ENCODE measurements at regions not wholly inside any gene's neighbourhood (a gene's known extent, or its start where the extent isn't known, plus 50 kb on each side); places are given as distances from the start of the nearest gene placed in this dataset.

DNA sequence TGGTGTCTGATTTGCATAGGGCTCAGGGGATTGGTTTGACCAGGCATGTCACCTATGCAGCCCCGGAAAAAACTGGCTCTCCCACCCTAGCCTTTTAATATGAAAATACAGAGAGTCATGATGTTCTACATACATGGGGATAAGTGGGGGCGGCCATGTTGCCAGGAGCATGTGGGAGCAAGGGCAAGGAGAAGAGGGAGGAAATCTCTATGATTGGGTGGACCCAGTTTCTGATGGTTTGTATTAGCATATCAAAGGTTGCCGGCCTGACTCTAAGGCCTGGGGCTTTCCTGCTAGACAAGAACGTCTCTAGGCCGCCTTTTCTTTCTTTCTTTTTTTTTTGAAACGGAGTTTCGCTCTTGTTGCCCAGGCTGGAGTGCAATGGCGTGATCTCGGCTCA, 123.4 kb upstream of the CPSF6 start:
- TF ChIP-seq, protein P1, sequence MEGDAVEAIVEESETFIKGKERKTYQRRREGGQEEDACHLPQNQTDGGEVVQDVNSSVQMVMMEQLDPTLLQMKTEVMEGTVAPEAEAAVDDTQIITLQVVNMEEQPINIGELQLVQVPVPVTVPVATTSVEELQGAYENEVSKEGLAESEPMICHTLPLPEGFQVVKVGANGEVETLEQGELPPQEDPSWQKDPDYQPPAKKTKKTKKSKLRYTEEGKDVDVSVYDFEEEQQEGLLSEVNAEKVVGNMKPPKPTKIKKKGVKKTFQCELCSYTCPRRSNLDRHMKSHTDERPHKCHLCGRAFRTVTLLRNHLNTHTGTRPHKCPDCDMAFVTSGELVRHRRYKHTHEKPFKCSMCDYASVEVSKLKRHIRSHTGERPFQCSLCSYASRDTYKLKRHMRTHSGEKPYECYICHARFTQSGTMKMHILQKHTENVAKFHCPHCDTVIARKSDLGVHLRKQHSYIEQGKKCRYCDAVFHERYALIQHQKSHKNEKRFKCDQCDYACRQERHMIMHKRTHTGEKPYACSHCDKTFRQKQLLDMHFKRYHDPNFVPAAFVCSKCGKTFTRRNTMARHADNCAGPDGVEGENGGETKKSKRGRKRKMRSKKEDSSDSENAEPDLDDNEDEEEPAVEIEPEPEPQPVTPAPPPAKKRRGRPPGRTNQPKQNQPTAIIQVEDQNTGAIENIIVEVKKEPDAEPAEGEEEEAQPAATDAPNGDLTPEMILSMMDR (IDR thresholded peaks at IDR 0.05; ENCODE audit: poor library complexity, severe bottlenecking): no peak
- no peak overlapping the region for H3K4me3 ChIP-seq (ENCODE audit: severe bottlenecking)
- H3K27ac ChIP-seq (ENCODE audit: poor library complexity, severe bottlenecking): no peak overlapping the region
- no peaks in the 10 kb centered on the region for H3K27me3 ChIP-seq (ENCODE audit: insufficient read depth, poor library complexity, severe bottlenecking)
- no peaks in the 10 kb centered on the region for H3K36me3 ChIP-seq (ENCODE audit: low read depth)
- ATAC-seq (ENCODE audit: low read depth): no peak
- DNase-seq (ENCODE audit: low spot score): no peak
- no peaks in the 10 kb centered on the region for H3K4me1 ChIP-seq (ENCODE audit: insufficient read depth, poor library complexity, severe bottlenecking)
- H3K9me3 ChIP-seq (ENCODE audit: severe bottlenecking): no peaks in the 10 kb centered on the region

DNA sequence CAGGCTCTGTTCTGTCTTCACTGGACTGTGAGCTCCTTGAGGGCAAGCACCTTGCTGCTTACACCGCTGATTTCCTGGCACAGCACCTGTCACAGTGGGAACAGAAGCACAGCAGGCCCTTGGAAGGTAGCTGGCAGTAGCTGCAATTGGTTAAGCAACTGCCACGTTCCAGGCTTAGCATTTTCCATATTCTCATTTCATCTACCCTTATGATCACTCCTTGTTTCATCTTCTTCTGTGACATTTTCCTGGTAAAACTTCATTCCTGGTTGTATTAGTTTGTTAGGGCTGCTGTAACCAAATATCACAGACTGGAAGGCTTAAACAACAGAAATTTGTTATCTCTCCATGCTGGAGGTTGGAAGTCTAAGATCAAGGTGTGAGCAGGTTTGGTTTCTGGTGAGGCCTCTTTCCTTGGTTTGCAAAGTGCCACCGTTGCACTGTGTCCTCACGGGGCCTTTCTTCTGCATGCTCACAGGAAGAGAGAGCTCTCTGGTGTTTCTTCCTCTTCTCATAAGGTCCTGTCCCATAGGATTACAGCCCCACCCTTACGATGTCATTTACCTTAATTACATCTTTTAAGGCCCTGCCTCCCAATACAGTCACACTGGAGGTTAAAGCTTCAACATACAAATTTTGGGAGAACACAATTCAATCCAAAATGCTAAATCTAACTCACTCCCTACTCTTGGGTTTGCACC, 121.7 kb upstream of the CPSF6 start:
- H3K27ac ChIP-seq (ENCODE audit: poor library complexity, severe bottlenecking): no peak overlapping the region
- ATAC-seq (ENCODE audit: low read depth) (no peak), DNase-seq (ENCODE audit: low spot score) (no peak)
- H3K27me3 ChIP-seq (ENCODE audit: insufficient read depth, poor library complexity, severe bottlenecking): no peaks in the 10 kb centered on the region
- H3K4me1 ChIP-seq (ENCODE audit: insufficient read depth, poor library complexity, severe bottlenecking): no peaks in the 10 kb centered on the region
- H3K36me3 ChIP-seq (ENCODE audit: low read depth): no peaks in the 10 kb centered on the region
- TF ChIP-seq, protein P1 (IDR thresholded peaks at IDR 0.05; ENCODE audit: poor library complexity, severe bottlenecking): no peak
- no peak overlapping the region for H3K4me3 ChIP-seq (ENCODE audit: severe bottlenecking)
- no peaks in the 10 kb centered on the region for H3K9me3 ChIP-seq (ENCODE audit: severe bottlenecking)

DNA sequence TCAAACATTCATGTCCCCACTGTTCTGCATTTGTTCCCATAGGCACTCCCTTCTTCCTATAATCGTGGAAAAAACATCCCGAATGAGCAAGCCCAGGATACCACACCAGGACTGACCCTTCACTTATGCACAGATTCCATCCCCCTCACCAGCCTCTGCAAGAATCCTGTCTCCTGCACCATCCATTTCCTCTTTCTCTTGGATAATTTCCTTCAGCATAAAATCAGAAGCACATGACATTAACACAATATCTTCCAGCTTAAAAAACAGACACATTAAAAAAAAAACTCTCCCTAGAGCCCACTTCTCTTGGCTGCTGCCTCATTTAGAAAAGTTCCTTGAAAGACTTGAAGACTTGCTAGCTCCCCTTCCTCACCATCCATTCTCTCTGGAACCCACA, 120.9 kb upstream of the CPSF6 start:
- DNase-seq (ENCODE audit: low spot score): no peak
- no peak for ATAC-seq (ENCODE audit: low read depth)
- Histone ChIP-seq H3K9me3 (ENCODE audit: severe bottlenecking) (no peaks in the 10 kb centered on the region), H3K4me3 (ENCODE audit: severe bottlenecking) (no peak overlapping the region), H3K36me3 (ENCODE audit: low read depth) (no peaks in the 10 kb centered on the region), H3K27ac (ENCODE audit: poor library complexity, severe bottlenecking) (no peak overlapping the region), H3K4me1 (ENCODE audit: insufficient read depth, poor library complexity, severe bottlenecking) (no peaks in the 10 kb centered on the region), H3K27me3 (ENCODE audit: insufficient read depth, poor library complexity, severe bottlenecking) (no peaks in the 10 kb centered on the region)
- TF ChIP-seq, protein P1 (IDR thresholded peaks at IDR 0.05; ENCODE audit: poor library complexity, severe bottlenecking): no peak

DNA sequence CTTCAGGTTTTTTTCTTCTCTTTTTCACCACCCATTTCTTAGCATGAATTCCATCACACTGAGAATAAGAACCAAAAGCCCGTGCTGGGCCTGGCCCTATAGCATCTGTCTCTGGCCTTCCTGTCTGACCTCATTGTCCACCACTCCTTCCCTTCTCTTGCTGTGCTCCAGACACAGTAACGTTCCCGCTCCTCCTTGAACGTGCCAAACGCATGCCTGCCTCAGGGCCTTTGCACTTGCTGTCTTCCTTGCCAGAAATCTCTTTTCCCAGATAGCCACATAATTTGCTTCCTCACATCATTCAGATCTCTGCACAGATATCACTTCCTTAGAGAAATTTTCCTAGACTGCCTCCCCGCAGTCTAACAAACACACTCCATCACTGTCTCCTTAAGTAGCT, 119.6 kb upstream of the CPSF6 start:
- no peaks in the 10 kb centered on the region for H3K4me1 ChIP-seq (ENCODE audit: insufficient read depth, poor library complexity, severe bottlenecking)
- H3K27ac ChIP-seq (ENCODE audit: poor library complexity, severe bottlenecking): no peak overlapping the region
- TF ChIP-seq, protein P1 (IDR thresholded peaks at IDR 0.05; ENCODE audit: poor library complexity, severe bottlenecking): no peak
- no peaks in the 10 kb centered on the region for H3K36me3 ChIP-seq (ENCODE audit: low read depth)
- DNase-seq (ENCODE audit: low spot score) (no peak), ATAC-seq (ENCODE audit: low read depth) (no peak)
- H3K9me3 ChIP-seq (ENCODE audit: severe bottlenecking): no peaks in the 10 kb centered on the region
- no peaks in the 10 kb centered on the region for H3K27me3 ChIP-seq (ENCODE audit: insufficient read depth, poor library complexity, severe bottlenecking)
- no peak overlapping the region for H3K4me3 ChIP-seq (ENCODE audit: severe bottlenecking)

DNA sequence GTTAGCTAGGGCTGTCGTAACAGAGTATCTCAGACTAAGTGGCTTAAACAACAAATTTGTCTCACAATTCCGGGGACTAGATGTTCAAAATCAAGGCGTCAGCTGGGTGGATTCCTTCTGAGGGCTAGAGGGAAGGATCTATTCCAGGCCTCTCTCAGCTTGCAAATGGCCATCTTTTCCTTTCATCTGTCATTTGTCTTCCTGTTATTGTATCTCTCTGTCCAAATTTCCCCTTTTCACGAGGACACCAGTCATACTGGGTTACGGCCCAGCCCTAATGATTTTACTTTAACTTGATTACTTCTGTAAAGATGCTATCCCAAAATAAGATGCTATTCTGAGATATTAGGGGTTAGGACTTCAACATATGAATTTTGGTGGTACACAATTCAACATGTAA, 119.0 kb upstream of the CPSF6 start:
- DNase-seq (ENCODE audit: low spot score) (no peak), ATAC-seq (ENCODE audit: low read depth) (no peak)
- TF ChIP-seq, protein P1 (IDR thresholded peaks at IDR 0.05; ENCODE audit: poor library complexity, severe bottlenecking): no peak
- Histone ChIP-seq H3K4me1 (ENCODE audit: insufficient read depth, poor library complexity, severe bottlenecking) (no peaks in the 10 kb centered on the region), H3K36me3 (ENCODE audit: low read depth) (no peaks in the 10 kb centered on the region), H3K27me3 (ENCODE audit: insufficient read depth, poor library complexity, severe bottlenecking) (no peaks in the 10 kb centered on the region), H3K4me3 (ENCODE audit: severe bottlenecking) (no peak overlapping the region), H3K9me3 (ENCODE audit: severe bottlenecking) (no peaks in the 10 kb centered on the region), H3K27ac (ENCODE audit: poor library complexity, severe bottlenecking) (no peak overlapping the region)

All from RWPE2 (cell line).